Psoas muscle (tissue), 7 donors: ENCODE measurements at regions not wholly inside any gene's neighbourhood (a gene's known extent, or its start where the extent isn't known, plus 50 kb on each side); places are given as distances from the start of the nearest gene placed in this dataset.
"Not testable (repeated sequence)": the region's sequence is repeated elsewhere in the genome, so short reads cannot be mapped to it uniquely, and the experiment has no call there.

Source experiments
- ATAC-seq, 4 donors: fragments of 200-7000 bp; cut with Tn5 transposase; one replicate each; pipeline ENCODE4 v1.9.1; 2020; ENCODE audit warnings: moderate library complexity in 3 of 4, mild to moderate bottlenecking in 2 of 4
- DNase-seq, 2 donors: peaks; one replicate each; pipeline ENCODE4 v3.0.0-alpha.2; 2020
- H3K27ac ChIP-seq: fragments of 200-600 bp; one replicate; pipeline ENCODE4 v1.8.0; 2022
- H3K27me3 ChIP-seq, 3 donors: fragments of 200-600 bp in 1 of 3; one replicate each; pipeline versions ENCODE4 v1.6.1 to v1.8.0; 2013 to 2022; ENCODE audit warnings: low read length in 2 of 3, mild to moderate bottlenecking in 2 of 3, moderate library complexity in 1 of 3; ENCODE audit not compliant: insufficient read depth in 3 of 3
- H3K36me3 ChIP-seq, 2 donors: fragments of 200-600 bp in 1 of 2; one replicate each; pipeline versions ENCODE4 v1.6.1 to v1.8.0; 2013 to 2022; ENCODE audit warnings: low read depth in 1 of 2, mild to moderate bottlenecking in 1 of 2, moderate library complexity in 1 of 2; ENCODE audit not compliant: insufficient read depth in 1 of 2
- H3K4me1 ChIP-seq: fragments of 200-600 bp; one replicate; pipeline ENCODE4 v1.8.0; 2022
- H3K4me3 ChIP-seq: fragments of 200-600 bp; one replicate; pipeline ENCODE4 v1.8.0; 2022; ENCODE audit warnings: mild to moderate bottlenecking
- H3K9me3 ChIP-seq: fragments of 200-600 bp; one replicate; pipeline ENCODE4 v1.8.0; 2022
- WGBS, 3 donors: extraction: QIAGEN DNeasy Blood & Tissue Kit; methylation state at CpG; one replicate each; pipeline versions ENCODE4 v1.1.6 to v1.1.7; 2013; 5-methylcytosine and 5-hydroxymethylcytosine counted together
- intact Hi-C, 2 donors: fragments of 100-400 bp; cut with DNase I; formaldehyde crosslinking; loops; one replicate each; pipeline versions ENCODE4 v1.11.0 to v1.14.2; 2022
- TF ChIP-seq, protein P1 (sequence below): fragments of 200-600 bp; IDR thresholded peaks from one replicate; pipeline ENCODE4 v1.8.0; 2022; ENCODE audit warnings: antibody characterized with exemption
- donor health status: healthy with polysubstance abuse.
- donor health status: DM: no; HTN: no; CAD: no; lungs with moderate emphysema.
- donor health status: Bipolar disorder and iron deficiency.
- donor health status: healthy.
- donor health status: DM: yes; HTN: yes; CAD: no.
- donor health status: DM: no; HTN: no; CAD: no.
- donor health status: DM: yes; HTN: yes; CAD: no.

GRCh38 chr9:96108691-96109380, 193.1 kb downstream of the HSD17B3 start:
- no peaks in the 10 kb centered on the region for H3K4me1 ChIP-seq
- ATAC-seq = no peak
- intact Hi-C loops = no loop called here

GRCh38 chr9:96107436-96107835, 194.5 kb downstream of the HSD17B3 start:
- TF ChIP-seq, protein P1, sequence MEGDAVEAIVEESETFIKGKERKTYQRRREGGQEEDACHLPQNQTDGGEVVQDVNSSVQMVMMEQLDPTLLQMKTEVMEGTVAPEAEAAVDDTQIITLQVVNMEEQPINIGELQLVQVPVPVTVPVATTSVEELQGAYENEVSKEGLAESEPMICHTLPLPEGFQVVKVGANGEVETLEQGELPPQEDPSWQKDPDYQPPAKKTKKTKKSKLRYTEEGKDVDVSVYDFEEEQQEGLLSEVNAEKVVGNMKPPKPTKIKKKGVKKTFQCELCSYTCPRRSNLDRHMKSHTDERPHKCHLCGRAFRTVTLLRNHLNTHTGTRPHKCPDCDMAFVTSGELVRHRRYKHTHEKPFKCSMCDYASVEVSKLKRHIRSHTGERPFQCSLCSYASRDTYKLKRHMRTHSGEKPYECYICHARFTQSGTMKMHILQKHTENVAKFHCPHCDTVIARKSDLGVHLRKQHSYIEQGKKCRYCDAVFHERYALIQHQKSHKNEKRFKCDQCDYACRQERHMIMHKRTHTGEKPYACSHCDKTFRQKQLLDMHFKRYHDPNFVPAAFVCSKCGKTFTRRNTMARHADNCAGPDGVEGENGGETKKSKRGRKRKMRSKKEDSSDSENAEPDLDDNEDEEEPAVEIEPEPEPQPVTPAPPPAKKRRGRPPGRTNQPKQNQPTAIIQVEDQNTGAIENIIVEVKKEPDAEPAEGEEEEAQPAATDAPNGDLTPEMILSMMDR = no peak
- Histone ChIP-seq H3K4me1 (no peaks in the 10 kb centered on the region), H3K9me3 (peaks cover 13% of the 10 kb centered on the region), H3K4me3 (no peak overlapping the region), H3K36me3 (no peaks in the 10 kb centered on the region), H3K27ac (no peak overlapping the region), H3K27me3 (no peaks in the 10 kb centered on the region)
- ATAC-seq (no peak), DNase-seq (no peak)
- WGBS, 3 donors = 44 to 45% (median 44%) methylated on average over 2 of the region's 2 CpGs
- intact Hi-C loops = no loop called here

More at GRCh38 chr9:96108691-96109380, 193.1 kb downstream of the HSD17B3 start:
- TF ChIP-seq, protein P1 = no peak
- Histone ChIP-seq H3K9me3 (peaks cover 8% of the 10 kb centered on the region), H3K36me3 (no peaks in the 10 kb centered on the region), H3K27me3 (no peaks in the 10 kb centered on the region), H3K27ac (no peak overlapping the region), H3K4me3 (no peak overlapping the region)
- WGBS, 3 donors = 80 to 87% (median 82%) methylated on average over 8 of the region's 8 CpGs
- no peak for DNase-seq

DNA sequence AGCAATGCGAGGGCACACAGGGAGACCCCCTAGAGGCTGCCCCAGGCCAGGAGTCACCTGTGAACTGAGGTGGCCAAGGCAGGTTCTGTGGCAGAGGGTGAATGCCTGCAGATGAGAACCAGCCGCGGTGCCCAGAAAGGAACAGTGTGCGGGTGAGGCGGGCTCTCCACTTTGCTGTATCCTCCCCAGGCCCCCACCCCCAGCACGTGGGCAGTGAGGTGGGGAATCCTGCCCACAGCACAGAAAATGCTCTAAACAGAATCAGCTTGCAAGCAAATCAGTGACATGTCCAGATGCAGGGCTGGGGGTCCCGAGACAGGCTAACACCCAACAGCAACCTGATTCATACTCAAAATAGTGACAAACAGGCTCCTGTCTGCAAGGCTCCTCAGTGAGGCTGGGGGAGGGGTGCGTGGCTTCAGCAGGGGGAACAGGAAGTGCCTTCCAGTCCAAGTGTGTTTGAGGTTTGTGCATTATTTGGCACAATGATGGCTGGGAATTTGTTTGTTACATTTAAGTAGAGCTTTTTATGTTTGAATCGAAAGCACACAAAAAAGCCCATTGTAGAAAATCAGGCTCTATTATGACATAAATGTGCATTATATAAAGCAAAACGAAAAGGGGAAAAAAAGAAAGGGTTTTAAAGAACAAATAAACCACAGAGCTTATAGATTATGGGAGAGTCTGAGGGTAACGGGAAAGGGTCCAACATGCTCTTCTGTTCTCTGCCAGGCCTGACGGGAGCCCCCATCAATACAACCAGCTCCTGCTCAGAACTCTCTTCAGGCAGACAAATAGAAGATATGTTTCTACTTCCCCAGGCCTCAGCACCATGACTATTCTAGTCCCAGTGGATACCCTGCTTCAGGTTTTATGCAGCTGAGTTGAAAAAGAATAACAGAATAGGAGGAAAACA, 201.3 kb downstream of the HSD17B3 start:
- DNase-seq (no peak), ATAC-seq (no peak)
- intact Hi-C loops = no loop called here
- H3K4me3 ChIP-seq = no peak overlapping the region
- H3K27me3 ChIP-seq = peaks cover 0 to 2% (median 0%) of the 10 kb centered on the region in 3 donors
- 68 to 69% (median 68%) methylated on average over 12 of the region's 12 CpGs for WGBS, 3 donors
- no peaks in the 10 kb centered on the region for H3K4me1 ChIP-seq
- no peak overlapping the region for H3K27ac ChIP-seq
- TF ChIP-seq, protein P1 = no peak
- H3K36me3 ChIP-seq = no peaks in the 10 kb centered on the region
- H3K9me3 ChIP-seq = peaks cover 8% of the 10 kb centered on the region

DNA sequence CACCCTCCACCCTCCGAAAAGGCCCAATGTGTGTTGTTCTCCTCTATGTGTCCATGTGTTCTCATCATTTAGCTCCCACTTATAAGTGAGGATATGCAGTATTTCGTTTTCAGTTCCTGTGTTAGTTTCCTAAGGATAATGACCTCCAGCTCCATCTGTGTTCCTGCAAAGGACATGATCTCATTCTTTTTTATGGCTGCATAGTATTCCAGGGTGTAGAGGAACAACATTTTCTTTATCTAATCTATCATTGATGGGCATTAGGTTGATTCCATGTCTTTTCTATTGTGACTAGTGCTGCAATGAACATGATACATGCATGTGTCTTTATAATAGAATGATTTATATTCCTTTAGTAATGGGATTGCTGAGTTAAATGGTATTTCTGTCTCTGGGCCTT, 211.3 kb downstream of the HSD17B3 start:
- ATAC-seq, H3K36me3 ChIP-seq, H3K9me3 ChIP-seq, H3K27ac ChIP-seq, DNase-seq, H3K4me3 ChIP-seq, H3K4me1 ChIP-seq, intact Hi-C loops: not testable (repeated sequence)
- 72 to 76% (median 73%) methylated on average over 2 of the region's 2 CpGs for WGBS, 3 donors
- H3K27me3 ChIP-seq = peaks cover 0 to 22% (median 7%) of the 10 kb centered on the region in 3 donors

- DNase-seq (no peak), ATAC-seq (no peak)
- TF ChIP-seq, protein P1 = no peak
- Histone ChIP-seq H3K27me3 (peaks cover 0 to 22% (median 7%) of the 10 kb centered on the region in 3 donors), H3K4me3 (no peak overlapping the region), H3K9me3 (no peaks in the 10 kb centered on the region), H3K27ac (no peak overlapping the region), H3K36me3 (no peaks in the 10 kb centered on the region), H3K4me1 (no peaks in the 10 kb centered on the region)
- WGBS, 3 donors = 70 to 82% (median 81%) methylated on average over 5 of the region's 5 CpGs
- intact Hi-C loops = no loop called here
These were observed 212.4 kb downstream of the HSD17B3 start for GRCh38 chr9:96089452-96090085.
